SHP77 (cell line): ENCODE measurements at regions not wholly inside any gene's neighbourhood (a gene's known extent, or its start where the extent isn't known, plus 50 kb on each side); places are given as distances from the start of the nearest gene placed in this dataset.
"Not testable (repeated sequence)": the region's sequence is repeated elsewhere in the genome, so short reads cannot be mapped to it uniquely, and the experiment has no call there.

ENCODE experiments used
- DNase-seq, 2 experiments: peaks; one replicate each; lab custom pipeline; 2025; lab: John Stamatoyannopoulos, UW

- no peak for DNase-seq
Observed at GRCh38 chr1:83511146-83511726, 487.7 kb downstream of the TTLL7 start.

GRCh38 chr1:83509301-83509781 is 489.6 kb downstream of the TTLL7 start:
- no peak for DNase-seq

GRCh38 chr1:83508485-83509151 is 490.3 kb downstream of the TTLL7 start:
- DNase-seq, result no peak

GRCh38 chr1:83505148-83505547 is 493.8 kb downstream of the TTLL7 start:
- no peak for DNase-seq

GRCh38 chr1:83503153-83503552 is 495.8 kb downstream of the TTLL7 start:
- DNase-seq, result no peak

- DNase-seq, result no peak
Observed at GRCh38 chr1:83500987-83501591, 497.8 kb downstream of the TTLL7 start.

- no peak for DNase-seq
Observed at GRCh38 chr1:83500531-83500930, 498.4 kb downstream of the TTLL7 start.

GRCh38 chr1:83499998-83500397 is 498.9 kb downstream of the TTLL7 start:
- DNase-seq, result no peak

- no peak for DNase-seq
Observed at GRCh38 chr1:83497563-83497962, 501.4 kb downstream of the TTLL7 start.

- DNase-seq, result no peak
Observed at GRCh38 chr1:83495560-83495959, 503.4 kb downstream of the TTLL7 start.

- no peak for DNase-seq
Observed at GRCh38 chr1:83493633-83494032, 505.3 kb downstream of the TTLL7 start.

- no peak for DNase-seq
Observed at GRCh38 chr1:83491930-83492329, 507.0 kb downstream of the TTLL7 start.

- no peak for DNase-seq
Observed at GRCh38 chr1:83490988-83491387, 507.9 kb downstream of the TTLL7 start.

- not testable (repeated sequence) for DNase-seq
Observed at GRCh38 chr1:83488105-83488504, 510.8 kb downstream of the TTLL7 start.

GRCh38 chr1:83487460-83487859 is 511.5 kb downstream of the TTLL7 start:
- not testable (repeated sequence) for DNase-seq

- DNase-seq, result not testable (repeated sequence)
Observed at GRCh38 chr1:83485314-83486019, 513.5 kb downstream of the TTLL7 start.

- DNase-seq, result not testable (repeated sequence)
Observed at GRCh38 chr1:83481284-83481683, 517.6 kb downstream of the TTLL7 start.

GRCh38 chr1:83479591-83480239 is 519.2 kb downstream of the TTLL7 start:
- DNase-seq, result not testable (repeated sequence)

- DNase-seq, result not testable (repeated sequence)
Observed at GRCh38 chr1:83478127-83478526, 520.8 kb downstream of the TTLL7 start.

GRCh38 chr1:83476518-83476917 is 522.4 kb downstream of the TTLL7 start:
- not testable (repeated sequence) for DNase-seq

GRCh38 chr1:83474946-83475345 is 524.0 kb downstream of the TTLL7 start:
- not testable (repeated sequence) for DNase-seq

GRCh38 chr1:83473986-83474385 is 524.9 kb downstream of the TTLL7 start:
- DNase-seq, result not testable (repeated sequence)
